ENCODE measurements at regions not wholly inside any gene's neighbourhood (a gene's known extent, or its start where the extent isn't known, plus 50 kb on each side); places are given as distances from the start of the nearest gene placed in this dataset.

GRCh38 chrX:131901546-131901945, 121.6 kb upstream of the STK26 start:
- no peak for DNase-seq (ENCODE audit: low spot score)

GRCh38 chrX:131907488-131908314, 115.4 kb upstream of the STK26 start:
- no peak for DNase-seq (ENCODE audit: low spot score)

GRCh38 chrX:131910586-131910985, 112.5 kb upstream of the STK26 start:
- DNase-seq (ENCODE audit: low spot score): no peak

DNA sequence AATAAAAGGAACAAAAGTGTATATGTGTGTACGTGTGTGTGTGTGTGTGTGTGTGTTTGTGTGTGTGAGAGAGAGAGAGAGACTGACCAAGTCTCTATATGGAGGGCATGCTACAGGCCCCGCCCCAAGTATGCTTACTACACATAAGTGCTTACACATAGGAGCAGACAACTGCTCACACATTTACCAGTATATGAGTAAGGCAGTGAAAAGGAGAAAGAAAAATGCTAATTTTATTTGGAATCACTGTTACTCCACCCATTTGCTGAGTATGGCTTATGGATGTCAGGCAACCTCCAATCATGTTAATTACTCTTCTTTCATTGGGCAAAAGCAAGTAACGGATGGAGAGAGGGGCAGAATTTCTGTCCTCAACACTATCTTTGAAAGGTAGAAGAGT, 107.6 kb upstream of the STK26 start:
- no peak for DNase-seq (ENCODE audit: low spot score)

- no peak for DNase-seq (ENCODE audit: low spot score)
Observed at GRCh38 chrX:131917588-131917987, 105.5 kb upstream of the STK26 start.

DNA sequence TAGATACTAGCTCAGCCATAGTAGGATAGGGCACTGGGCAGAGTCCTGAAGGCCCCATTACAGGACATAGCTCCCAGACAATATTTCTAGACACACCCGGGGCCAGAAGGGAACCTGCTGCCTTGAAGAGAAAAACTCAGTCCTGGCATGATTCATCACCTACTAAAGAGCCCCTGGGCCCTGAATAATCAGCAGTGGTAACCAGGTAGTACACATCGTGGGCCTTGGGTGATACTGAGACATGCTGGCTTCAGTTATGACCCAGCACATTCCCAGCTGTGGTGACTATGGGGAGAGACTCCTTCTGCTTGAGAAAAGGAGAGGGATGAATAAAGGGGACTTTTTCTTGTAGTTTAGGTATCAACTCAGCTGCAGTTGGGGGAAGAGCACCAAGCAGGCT, 104.3 kb upstream of the STK26 start:
- no peak for DNase-seq (ENCODE audit: low spot score)

DNA sequence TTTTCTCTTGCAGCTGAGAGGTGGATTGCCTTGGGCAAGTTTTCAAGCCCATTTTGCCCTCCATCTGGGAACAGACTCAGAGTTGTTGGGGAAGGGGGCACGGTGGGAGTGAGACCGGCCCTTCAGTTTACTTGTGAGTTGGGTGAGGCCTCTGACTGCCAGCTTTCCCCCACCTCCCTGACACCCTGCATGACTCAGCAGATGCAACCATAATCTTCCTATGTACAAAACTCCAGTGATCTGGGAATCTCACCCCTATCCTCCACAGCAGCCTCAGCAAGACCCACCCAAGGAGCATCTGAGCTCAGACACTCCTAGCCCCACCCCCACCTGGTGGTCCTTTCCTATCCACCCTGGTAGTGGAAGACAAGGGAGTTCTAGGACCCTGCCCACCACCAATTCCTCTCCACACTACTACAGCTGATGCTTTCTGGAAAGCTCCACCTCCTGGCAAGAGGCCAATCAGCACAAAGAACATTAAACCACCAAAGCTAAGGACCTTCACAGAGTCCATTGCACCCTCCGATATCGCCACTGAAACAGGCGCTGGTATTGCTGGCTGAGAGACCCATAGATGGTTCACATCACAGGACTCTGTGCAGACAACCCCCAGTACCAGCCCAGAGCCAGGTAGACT, 99.4 kb upstream of the STK26 start:
- no peak for DNase-seq (ENCODE audit: low spot score)

GRCh38 chrX:131938749-131939148, 84.4 kb upstream of the STK26 start:
- DNase-seq (ENCODE audit: low spot score): no peak

DNA sequence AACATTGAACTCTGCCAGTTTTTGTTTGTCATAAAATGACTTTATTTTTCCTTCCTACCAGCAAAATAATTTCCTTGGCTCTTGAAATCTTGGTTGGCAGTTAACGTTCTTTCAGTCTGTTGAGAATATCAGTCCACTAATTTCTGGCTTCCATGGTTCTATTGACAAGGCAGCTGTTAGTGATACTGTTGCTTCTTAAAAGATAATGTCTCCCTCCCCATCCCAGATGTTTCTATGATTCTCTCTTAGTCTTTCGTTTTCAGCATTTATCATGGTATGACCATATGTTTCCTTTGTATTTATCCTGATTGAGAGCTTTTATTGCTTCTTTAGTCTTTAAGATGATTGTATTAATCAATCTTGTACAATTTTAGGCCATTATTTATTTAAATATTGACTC, 81.1 kb upstream of the STK26 start:
- DNase-seq (ENCODE audit: low spot score): no peak

- DNase-seq (ENCODE audit: low spot score): no peak
Observed at GRCh38 chrX:131944936-131945902, 77.9 kb upstream of the STK26 start.

- DNase-seq (ENCODE audit: low spot score): no peak
Observed at GRCh38 chrX:131951166-131951565, 71.9 kb upstream of the STK26 start.

DNA sequence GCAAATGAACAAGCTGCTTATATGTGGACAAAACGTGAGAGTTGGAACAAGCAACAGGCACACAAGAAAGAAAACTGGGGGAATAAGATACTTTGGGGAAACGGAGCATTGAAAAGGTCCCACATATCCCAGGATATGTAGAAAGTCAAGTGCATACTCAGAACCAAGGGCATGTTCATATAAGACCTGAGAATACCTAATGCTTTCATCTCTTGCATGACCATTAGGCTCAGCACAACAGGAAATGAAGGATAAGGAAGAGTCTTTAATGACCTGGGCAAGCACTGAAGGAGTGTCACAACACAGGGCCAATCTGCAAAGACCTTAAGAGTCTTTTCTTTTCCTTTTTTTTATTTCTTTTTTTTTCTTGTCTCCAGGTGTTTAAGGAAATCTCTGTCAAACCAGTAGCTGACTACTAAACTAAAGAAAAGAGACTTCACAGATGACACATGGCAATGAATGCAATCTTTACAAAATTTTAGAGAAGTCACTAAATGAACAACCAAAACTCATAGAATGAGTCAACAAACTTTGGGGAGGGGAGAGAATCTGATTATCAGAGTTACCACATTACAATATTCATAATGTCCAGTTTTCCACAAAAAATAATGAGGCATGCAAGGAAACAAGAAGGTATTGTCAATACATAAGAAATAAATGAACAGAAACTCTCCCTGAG, 67.9 kb upstream of the STK26 start:
- DNase-seq (ENCODE audit: low spot score): no peak

DNA sequence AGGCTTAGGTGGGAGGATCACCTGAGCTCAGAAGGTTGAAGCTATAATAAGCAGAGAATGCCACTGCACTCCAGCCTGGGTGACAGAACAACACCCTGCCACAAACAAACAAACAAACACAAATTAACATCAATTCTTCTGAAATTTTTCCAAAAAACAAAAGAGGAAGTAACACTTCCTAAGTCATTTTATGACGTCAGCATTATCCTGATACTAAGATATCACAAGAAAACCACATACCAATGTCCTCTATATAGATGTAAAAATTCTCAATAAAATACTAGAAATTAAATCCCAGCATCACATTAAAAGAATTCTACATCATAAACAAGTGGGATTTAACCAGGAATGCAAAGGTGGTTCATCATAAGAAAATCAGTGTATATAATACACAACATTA, 64.4 kb upstream of the STK26 start:
- DNase-seq (ENCODE audit: low spot score): no peak

GRCh38 chrX:131970347-131970746, 52.8 kb upstream of the STK26 start:
- no peak for DNase-seq (ENCODE audit: low spot score)

Data from hepatic stellate cell (primary cell).